ENCODE measurements at regions not wholly inside any gene's neighbourhood (a gene's known extent, or its start where the extent isn't known, plus 50 kb on each side); places are given as distances from the start of the nearest gene placed in this dataset.

- TF ChIP-seq YY1 (IDR thresholded peaks at IDR 0.05; ENCODE audit: low read depth): no peak
- no peak for TF ChIP-seq NFIC (IDR thresholded peaks at IDR 0.05)
- no peak for TF ChIP-seq MAX (IDR thresholded peaks at IDR 0.05)
- no peak for TF ChIP-seq CEBPB (IDR thresholded peaks at IDR 0.05)
- no peak for TF ChIP-seq USF1 (IDR thresholded peaks at IDR 0.05)
- no peak for TF ChIP-seq ZBTB7A (IDR thresholded peaks at IDR 0.05; ENCODE audit: low read depth)
- TF ChIP-seq FOXM1 (IDR thresholded peaks at IDR 0.05; ENCODE audit: borderline replicate concordance, low read depth): no peak
- TF ChIP-seq EP300 (IDR thresholded peaks at IDR 0.05; ENCODE audit: borderline replicate concordance): no peak
- TF ChIP-seq REST (IDR thresholded peaks at IDR 0.05; ENCODE audit: low read depth): no peak
These were observed 50.0 kb upstream of the ZNF716 start for GRCh38 chr7:57399972-57400371.
